ENCODE measurements at regions not wholly inside any gene's neighbourhood (a gene's known extent, or its start where the extent isn't known, plus 50 kb on each side); places are given as distances from the start of the nearest gene placed in this dataset.

- TF ChIP-seq, protein P1, sequence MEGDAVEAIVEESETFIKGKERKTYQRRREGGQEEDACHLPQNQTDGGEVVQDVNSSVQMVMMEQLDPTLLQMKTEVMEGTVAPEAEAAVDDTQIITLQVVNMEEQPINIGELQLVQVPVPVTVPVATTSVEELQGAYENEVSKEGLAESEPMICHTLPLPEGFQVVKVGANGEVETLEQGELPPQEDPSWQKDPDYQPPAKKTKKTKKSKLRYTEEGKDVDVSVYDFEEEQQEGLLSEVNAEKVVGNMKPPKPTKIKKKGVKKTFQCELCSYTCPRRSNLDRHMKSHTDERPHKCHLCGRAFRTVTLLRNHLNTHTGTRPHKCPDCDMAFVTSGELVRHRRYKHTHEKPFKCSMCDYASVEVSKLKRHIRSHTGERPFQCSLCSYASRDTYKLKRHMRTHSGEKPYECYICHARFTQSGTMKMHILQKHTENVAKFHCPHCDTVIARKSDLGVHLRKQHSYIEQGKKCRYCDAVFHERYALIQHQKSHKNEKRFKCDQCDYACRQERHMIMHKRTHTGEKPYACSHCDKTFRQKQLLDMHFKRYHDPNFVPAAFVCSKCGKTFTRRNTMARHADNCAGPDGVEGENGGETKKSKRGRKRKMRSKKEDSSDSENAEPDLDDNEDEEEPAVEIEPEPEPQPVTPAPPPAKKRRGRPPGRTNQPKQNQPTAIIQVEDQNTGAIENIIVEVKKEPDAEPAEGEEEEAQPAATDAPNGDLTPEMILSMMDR (IDR thresholded peaks at IDR 0.05): no peak
- TF ChIP-seq EP300 (IDR thresholded peaks at IDR 0.05): no peak
- no peak for TF ChIP-seq POLR2A (IDR thresholded peaks at IDR 0.05)
Measured at GRCh38 chr6:81977486-81977885, 225.0 kb upstream of the TENT5A start.
